Kidney glomerular epithelial cell (primary cell): ENCODE measurements at regions not wholly inside any gene's neighbourhood (a gene's known extent, or its start where the extent isn't known, plus 50 kb on each side); places are given as distances from the start of the nearest gene placed in this dataset.

ENCODE experiments used
- DNase-seq: peaks from one replicate; lab custom pipeline; 2025; lab: John Stamatoyannopoulos, UW

DNA sequence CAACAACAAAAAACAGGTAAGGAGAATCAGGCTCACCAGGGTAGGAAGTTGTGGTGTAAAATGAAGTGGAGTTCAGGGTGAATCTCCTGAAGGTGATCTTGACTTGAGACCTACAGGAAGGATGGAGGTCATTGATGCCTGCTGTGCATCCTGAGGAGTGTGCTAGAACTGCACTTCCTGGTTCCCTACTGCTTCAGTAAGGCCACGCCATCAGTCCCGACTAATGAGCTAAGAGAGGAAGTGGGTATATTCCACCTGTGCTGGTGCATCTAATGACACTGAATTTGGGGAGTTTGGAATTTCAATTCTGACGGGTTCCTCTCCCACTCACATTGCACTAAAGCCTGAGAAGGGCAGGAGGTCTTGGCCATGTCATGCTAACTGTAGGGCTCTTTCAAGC is 349.3 kb upstream of the SLC14A2 start:
- DNase-seq: no peak

DNA sequence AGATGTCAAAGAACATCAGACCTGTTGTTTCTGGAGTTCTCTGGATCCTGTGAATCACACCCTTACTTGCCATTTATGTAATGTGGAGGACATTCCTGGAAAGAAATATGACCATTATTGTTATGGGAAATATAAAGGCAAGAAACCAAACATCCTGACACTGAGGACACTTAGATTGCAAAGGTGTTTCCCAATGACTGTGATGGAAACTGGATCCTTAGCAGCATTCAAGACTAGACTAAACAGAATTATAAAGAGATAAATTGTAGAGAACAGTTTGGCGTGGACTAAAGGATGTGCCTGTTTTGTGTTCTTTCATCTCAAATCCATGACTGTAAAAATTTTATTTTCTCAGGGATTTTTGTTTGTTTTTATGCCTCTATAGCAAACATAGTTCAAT is 347.7 kb upstream of the SLC14A2 start:
- no peak for DNase-seq

DNA sequence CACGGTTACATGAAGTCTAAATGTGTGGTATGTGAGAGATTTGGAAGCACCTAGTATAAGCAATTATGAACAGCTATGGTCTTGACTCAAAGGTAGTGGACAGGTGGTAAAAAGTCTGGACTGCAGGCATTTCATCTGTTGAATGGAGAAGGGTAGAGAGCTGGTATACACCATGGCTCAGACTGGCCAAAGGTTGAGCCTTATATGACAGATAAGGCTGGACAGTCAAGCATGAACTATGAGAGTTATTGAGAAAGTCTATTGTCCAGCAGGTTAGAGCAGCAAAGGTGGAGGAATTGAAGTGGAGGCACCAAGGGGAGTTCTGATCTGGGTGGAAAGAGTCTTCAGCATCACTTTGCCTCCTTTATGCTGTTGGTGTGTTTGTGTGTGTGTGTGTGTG is 346.7 kb upstream of the SLC14A2 start:
- DNase-seq: no peak

DNA sequence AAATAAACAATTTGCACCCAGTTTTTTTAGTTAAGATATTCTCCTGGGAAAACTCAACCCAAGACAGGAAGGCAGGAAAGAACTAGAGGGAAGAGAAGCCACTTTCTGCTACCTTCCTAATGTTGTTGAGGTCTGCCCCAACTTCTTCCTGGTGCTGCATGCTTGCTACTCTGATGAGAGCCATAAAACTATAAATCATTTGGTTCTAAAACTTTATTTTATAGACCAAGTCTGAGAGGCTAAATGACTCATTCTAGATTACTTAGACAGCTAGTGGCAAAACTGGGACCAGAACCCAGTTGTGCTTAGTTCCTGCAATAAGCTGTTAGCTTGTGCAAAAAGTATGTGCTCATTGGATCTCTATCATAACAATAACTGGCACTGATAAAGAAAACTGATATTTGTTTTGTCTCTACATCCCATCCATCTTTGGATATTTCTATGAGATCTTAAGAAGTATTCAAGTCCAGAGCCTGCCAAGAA is 344.9 kb upstream of the SLC14A2 start:
- DNase-seq: no peak

DNA sequence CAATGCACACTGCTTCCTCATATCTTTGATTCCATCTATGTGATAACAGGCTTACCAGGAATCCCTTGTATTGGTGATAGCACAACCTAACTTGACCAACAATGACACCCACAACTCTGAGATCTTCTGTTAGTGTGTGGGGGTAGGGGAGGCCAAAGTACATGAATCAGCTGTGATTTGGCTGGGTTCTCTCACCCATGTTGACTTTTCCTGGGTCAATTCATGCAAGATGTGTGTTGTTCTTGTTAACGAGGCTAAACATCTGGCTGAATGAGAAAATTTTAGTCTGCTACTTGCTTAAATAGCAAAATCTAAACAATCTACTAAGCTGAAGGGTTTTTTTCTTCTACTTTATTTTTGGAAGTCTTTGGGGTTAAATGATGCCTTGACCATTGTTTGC is 341.2 kb upstream of the SLC14A2 start:
- no peak for DNase-seq

DNA sequence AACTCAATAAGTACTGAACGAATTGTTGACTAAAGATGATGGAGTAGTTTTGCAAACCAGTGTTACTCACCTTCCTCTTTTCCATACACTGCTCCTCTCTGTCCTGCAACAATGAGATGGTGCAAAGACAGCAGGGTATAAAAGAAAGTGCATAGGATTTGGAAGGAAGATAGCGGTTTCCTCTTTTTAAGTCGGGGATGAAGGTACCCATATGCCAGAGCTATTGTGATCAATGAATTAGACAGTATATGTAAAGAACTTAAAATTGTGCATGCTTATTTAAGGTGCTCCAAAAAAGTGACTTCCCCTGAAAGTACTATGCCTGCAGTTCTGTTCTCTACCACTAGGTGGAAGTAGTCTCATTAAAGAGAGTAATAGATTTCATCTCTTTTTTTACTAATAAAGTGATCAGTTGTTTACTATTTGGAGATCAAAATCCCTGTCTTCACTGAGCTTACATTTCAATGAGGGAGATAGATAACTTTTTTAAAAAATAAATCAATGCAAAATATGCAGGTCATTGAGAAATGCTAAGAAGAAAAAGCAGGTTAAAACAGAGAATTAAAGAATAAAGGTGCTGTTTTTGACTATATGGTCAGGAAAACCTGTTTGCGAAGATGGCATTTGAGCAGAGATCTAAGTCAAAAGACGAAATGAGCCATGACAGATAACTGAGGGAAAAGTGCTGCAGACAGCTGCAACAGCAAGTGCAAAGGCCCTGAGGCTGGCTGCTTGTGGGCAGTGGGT is 339.7 kb upstream of the SLC14A2 start:
- peak; percentile 35 for DNase-seq

DNA sequence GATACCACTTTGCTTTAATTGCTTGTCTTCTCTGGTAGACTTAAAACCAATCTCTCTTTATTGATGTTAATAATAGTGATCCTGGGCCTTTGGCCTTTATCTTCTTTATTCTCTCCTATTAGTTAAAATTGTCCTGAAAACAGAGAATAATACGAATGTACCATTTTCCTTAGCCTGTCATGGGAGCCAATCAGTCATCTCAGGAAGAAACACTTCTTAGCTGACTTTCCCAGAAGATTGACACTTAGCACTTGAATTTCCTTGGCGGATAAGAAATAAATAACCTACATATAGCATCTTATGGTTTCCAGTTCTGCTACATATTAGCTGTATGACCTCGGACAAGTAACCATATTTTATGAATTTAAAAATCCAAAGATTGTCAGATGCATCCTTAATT is 338.4 kb upstream of the SLC14A2 start:
- no peak for DNase-seq

DNA sequence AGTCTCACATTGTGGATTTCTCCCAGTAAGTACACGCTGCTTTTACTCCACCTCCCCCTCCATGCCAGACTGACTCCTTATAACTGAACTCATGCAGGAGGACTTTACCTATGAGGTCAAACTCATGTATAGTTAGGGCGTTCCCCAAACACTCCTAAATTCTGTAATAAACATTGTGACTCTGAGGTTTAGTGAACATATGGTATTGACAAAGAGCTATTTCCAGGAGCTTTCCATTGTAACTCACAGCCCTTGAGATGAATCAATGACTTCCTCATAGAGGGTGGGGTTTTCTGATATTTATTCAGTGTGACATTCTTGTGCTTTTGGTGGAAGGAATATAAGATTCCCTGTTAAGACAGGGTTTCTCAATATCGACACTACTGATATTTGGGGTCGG is 337.4 kb upstream of the SLC14A2 start:
- DNase-seq: no peak

GRCh38 chr18:45280481-45281276 is 334.6 kb upstream of the SLC14A2 start:
- DNase-seq: peak; percentile 62

DNA sequence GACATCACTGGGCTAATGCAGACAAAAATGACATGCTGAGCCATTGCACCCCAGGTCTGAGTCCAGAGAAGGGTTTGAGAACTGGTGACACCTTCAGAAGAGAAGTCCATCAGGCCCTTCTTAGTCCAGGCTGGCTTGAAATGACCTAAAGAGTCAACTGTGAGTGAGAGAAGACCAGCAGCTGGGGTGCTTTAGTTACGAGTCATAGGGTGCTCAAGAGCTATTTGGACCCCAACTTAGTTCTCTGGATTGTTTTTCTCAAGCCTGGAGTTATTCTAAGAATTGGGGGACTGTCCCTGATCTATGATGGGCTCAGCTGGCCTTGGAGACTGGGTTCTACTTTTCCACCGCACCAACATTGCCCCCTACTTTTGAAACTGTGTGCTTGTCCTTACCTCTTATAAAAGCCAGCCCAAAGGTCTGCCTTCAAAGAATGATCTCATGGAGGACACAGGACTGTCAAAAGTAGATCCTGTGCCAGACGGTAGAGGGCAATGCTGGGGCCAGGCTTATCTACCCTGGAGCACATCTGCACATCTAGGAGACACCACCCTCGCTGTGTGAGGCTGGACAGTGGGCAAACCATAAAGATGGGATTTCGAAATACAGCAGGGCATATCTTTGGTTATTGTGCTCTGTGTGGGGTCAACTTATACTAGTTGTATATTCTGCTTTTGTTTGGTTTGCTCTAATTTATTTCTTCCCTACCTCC is 333.0 kb upstream of the SLC14A2 start:
- no peak for DNase-seq

- no peak for DNase-seq
Measured at GRCh38 chr18:45284174-45284573, 331.1 kb upstream of the SLC14A2 start.

GRCh38 chr18:45284851-45285250 is 330.4 kb upstream of the SLC14A2 start:
- DNase-seq: no peak

DNA sequence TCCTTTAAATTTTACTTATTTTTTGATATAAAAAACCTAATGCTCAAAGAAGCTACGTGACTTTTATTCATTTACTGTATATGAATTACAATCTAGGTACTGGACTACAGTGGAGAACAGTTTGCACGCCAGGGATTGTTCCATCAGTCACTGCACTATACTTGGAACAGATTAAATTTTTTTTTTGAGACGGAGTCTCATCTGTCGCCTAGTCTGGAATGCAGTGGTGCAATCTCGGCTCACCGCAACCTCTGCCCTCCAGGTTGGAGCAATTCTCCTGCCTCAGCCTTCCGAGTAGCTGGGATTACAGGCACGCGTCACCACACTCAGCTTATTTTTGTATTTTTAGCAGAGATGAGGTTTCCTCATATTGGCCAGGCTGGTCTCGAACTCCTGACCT is 330.0 kb upstream of the SLC14A2 start:
- DNase-seq: no peak

DNA sequence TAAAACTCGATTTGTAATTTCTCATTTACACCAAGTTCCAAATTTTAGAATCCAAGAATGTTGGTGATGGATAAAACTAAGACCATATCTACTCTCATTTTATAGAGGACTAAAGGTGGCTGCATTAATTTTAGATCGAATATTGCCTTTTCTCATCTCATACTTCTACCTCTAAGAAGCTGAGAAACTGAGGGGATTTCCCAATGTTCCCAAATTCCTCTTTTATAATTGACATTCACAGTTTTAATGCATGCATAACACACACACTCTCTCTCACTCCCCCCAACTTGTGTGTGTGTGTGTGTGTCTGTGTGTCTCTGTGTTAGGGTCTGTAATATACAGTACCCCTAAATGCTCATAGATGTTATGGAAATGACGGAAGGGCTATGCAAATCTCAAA is 328.8 kb upstream of the SLC14A2 start:
- DNase-seq: no peak

DNA sequence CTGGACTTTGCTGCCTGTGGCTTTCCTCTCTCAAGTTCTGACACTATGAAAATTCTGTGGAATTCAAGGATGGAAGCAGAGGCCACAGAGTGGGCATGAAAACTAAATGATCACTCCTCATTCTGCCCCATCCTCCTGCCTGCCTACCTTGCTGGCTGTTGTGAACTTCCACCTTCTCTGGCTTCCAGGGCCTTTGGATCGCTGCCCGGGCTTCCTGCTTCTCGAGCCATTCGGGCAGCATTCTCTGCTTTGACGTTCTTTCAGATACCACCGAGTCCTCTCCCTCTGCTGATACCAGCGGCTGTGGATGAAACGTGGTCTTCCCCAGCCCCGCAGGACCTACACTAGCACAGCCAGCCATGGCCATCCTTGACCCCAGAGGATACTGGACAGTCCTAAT is 327.7 kb upstream of the SLC14A2 start:
- DNase-seq: no peak

GRCh38 chr18:45290364-45290763 is 324.9 kb upstream of the SLC14A2 start:
- DNase-seq: no peak

- peak; percentile 35 for DNase-seq
Measured at GRCh38 chr18:45291621-45292615, 323.4 kb upstream of the SLC14A2 start.

- DNase-seq: no peak
Measured at GRCh38 chr18:45295388-45295787, 319.9 kb upstream of the SLC14A2 start.

DNA sequence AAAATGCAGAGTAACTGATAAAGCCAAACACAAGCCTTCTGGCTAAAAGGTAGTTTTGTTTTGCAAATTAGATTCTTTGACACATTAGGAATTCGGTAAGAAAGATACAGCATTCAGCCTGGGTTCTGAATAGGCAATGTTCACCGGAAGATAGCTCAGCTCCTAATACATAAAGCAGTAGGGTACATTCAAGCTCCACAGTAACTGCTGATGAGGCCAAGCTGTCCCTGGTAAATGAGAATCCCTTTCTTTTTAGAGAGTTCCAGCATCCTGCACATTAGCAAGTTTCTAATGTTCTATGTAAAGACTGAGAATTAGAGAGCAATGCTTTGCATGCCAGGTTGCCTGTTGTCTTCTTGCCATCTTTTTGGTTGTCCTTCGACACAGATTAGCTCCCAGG is 316.3 kb upstream of the SLC14A2 start:
- no peak for DNase-seq

- no peak for DNase-seq
Measured at GRCh38 chr18:45303026-45303425, 312.2 kb upstream of the SLC14A2 start.

DNA sequence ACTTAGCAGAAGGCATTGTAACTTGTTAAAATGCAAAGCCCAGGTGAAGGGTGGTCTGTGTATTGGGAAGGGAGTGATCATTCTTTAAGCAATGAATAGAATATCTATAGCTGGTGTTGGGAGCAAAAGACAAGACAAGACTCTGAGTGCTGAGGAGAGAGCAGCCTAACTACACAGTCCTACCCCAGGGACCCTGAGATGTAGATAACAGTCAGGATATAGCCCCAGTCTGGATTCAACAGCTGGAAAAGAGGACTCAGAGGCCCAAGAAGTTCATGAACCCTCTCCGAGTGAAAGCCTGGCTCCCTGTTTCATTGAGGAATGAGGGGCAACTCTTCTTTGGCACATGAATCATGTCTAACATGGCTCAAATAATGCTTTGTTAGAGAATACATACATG is 310.7 kb upstream of the SLC14A2 start:
- DNase-seq: no peak
